ENCODE measurements at regions not wholly inside any gene's neighbourhood (a gene's known extent, or its start where the extent isn't known, plus 50 kb on each side); places are given as distances from the start of the nearest gene placed in this dataset.

- no peaks in the 10 kb centered on the region for H3K27me3 ChIP-seq (ENCODE audit: control insufficient read depth in 1 of 2, insufficient read depth in 1 of 2, low read length in 2 of 2)
- H3K18ac ChIP-seq (ENCODE audit: low read depth in 1 of 2, low read length in 2 of 2) = no peak overlapping the region
- no peak overlapping the region for H2AFZ ChIP-seq (ENCODE audit: low read depth, low read length)
- no peaks in the 10 kb centered on the region for H3K36me3 ChIP-seq (ENCODE audit: control insufficient read depth in 1 of 2, insufficient read depth in 2 of 2, low read depth in 1 of 2, low read length in 2 of 2)
- peak overlapping the region; percentile 70 for H3K9ac ChIP-seq (ENCODE audit: low read length)
- H2AK5ac ChIP-seq (ENCODE audit: low read length, severe bottlenecking) = no peak overlapping the region
- H3K79me1 ChIP-seq (replicated peaks; ENCODE audit: low read length, poor library complexity, severe bottlenecking) = no peaks in the 10 kb centered on the region
- H3K27ac ChIP-seq (ENCODE audit: low read length, poor library complexity, severe bottlenecking) = no peak overlapping the region
- H4K91ac ChIP-seq (ENCODE audit: low read length) = no peak overlapping the region
- no peak overlapping the region for H2BK12ac ChIP-seq (ENCODE audit: low read length in 2 of 2)
- no peak overlapping the region for H3K4me2 ChIP-seq (ENCODE audit: low read length, poor library complexity, severe bottlenecking)
- H3K4me3 ChIP-seq (ENCODE audit: insufficient read depth in 1 of 2, low read depth in 1 of 2, low read length in 2 of 2) = no peak overlapping the region
- no peak overlapping the region for H3K4ac ChIP-seq (ENCODE audit: low read depth in 1 of 2, low read length in 2 of 2)
- no peak overlapping the region for H3K23ac ChIP-seq (ENCODE audit: low read length in 2 of 2)
- H2BK5ac ChIP-seq (ENCODE audit: low read depth, low read length, poor library complexity, severe bottlenecking) = no peak overlapping the region
- H4K8ac ChIP-seq (ENCODE audit: low read length) = no peak overlapping the region
- 83% methylated on average over 3 of the region's 3 CpGs for WGBS
- H3K14ac ChIP-seq (ENCODE audit: low read length in 2 of 2) = no peak overlapping the region
- H2BK15ac ChIP-seq (ENCODE audit: low read depth, poor library complexity, severe bottlenecking) = no peak overlapping the region
- H3K9me3 ChIP-seq (ENCODE audit: control insufficient read depth, low read length) = no peaks in the 10 kb centered on the region
- no peak overlapping the region for H2BK120ac ChIP-seq (ENCODE audit: low read depth, low read length)
- no peaks in the 10 kb centered on the region for H3K4me1 ChIP-seq (ENCODE audit: control insufficient read depth, insufficient read depth, low read depth, low read length)
- peak; percentile 24 for DNase-seq
These were observed 547.4 kb downstream of the LTN1 start for GRCh38 chr21:28445141-28445830.

- no peak overlapping the region for H3K14ac ChIP-seq (ENCODE audit: low read length in 2 of 2)
- no peak overlapping the region for H4K8ac ChIP-seq (ENCODE audit: low read length)
- no peak overlapping the region for H3K4me2 ChIP-seq (ENCODE audit: low read length, poor library complexity, severe bottlenecking)
- no peaks in the 10 kb centered on the region for H3K4me1 ChIP-seq (ENCODE audit: control insufficient read depth, insufficient read depth, low read depth, low read length)
- H3K9me3 ChIP-seq (ENCODE audit: control insufficient read depth, low read length) = no peaks in the 10 kb centered on the region
- no peak overlapping the region for H2BK5ac ChIP-seq (ENCODE audit: low read depth, low read length, poor library complexity, severe bottlenecking)
- no peak overlapping the region for H3K27ac ChIP-seq (ENCODE audit: low read length, poor library complexity, severe bottlenecking)
- H3K18ac ChIP-seq (ENCODE audit: low read depth in 1 of 2, low read length in 2 of 2) = no peak overlapping the region
- no peak overlapping the region for H2BK12ac ChIP-seq (ENCODE audit: low read length in 2 of 2)
- H2AK5ac ChIP-seq (ENCODE audit: low read length, severe bottlenecking) = no peak overlapping the region
- no peak overlapping the region for H2BK120ac ChIP-seq (ENCODE audit: low read depth, low read length)
- H3K79me1 ChIP-seq (replicated peaks; ENCODE audit: low read length, poor library complexity, severe bottlenecking) = no peaks in the 10 kb centered on the region
- peak overlapping the region; percentile 70 for H3K9ac ChIP-seq (ENCODE audit: low read length)
- H3K23ac ChIP-seq (ENCODE audit: low read length in 2 of 2) = no peak overlapping the region
- no peak for DNase-seq
- no peaks in the 10 kb centered on the region for H3K36me3 ChIP-seq (ENCODE audit: control insufficient read depth in 1 of 2, insufficient read depth in 2 of 2, low read depth in 1 of 2, low read length in 2 of 2)
- no peak overlapping the region for H3K4ac ChIP-seq (ENCODE audit: low read depth in 1 of 2, low read length in 2 of 2)
- no peak overlapping the region for H2BK15ac ChIP-seq (ENCODE audit: low read depth, poor library complexity, severe bottlenecking)
- no peak overlapping the region for H4K91ac ChIP-seq (ENCODE audit: low read length)
- H2AFZ ChIP-seq (ENCODE audit: low read depth, low read length) = no peak overlapping the region
- H3K27me3 ChIP-seq (ENCODE audit: control insufficient read depth in 1 of 2, insufficient read depth in 1 of 2, low read length in 2 of 2) = no peaks in the 10 kb centered on the region
- no peak overlapping the region for H3K4me3 ChIP-seq (ENCODE audit: insufficient read depth in 1 of 2, low read depth in 1 of 2, low read length in 2 of 2)
These were observed 548.1 kb downstream of the LTN1 start for GRCh38 chr21:28444557-28444956.

- Histone ChIP-seq H3K4ac (ENCODE audit: low read depth in 1 of 2, low read length in 2 of 2) (no peak overlapping the region), H3K79me1 (replicated peaks; ENCODE audit: low read length, poor library complexity, severe bottlenecking) (no peaks in the 10 kb centered on the region), H4K8ac (ENCODE audit: low read length) (no peak overlapping the region), H3K23ac (ENCODE audit: low read length in 2 of 2) (no peak overlapping the region), H2BK12ac (ENCODE audit: low read length in 2 of 2) (no peak overlapping the region), H2BK15ac (ENCODE audit: low read depth, poor library complexity, severe bottlenecking) (no peak overlapping the region), H3K18ac (ENCODE audit: low read depth in 1 of 2, low read length in 2 of 2) (no peak overlapping the region), H3K9ac (ENCODE audit: low read length) (peak overlapping the region; percentile 70), H4K91ac (ENCODE audit: low read length) (no peak overlapping the region), H3K4me3 (ENCODE audit: insufficient read depth in 1 of 2, low read depth in 1 of 2, low read length in 2 of 2) (no peak overlapping the region), H3K14ac (ENCODE audit: low read length in 2 of 2) (no peak overlapping the region), H3K4me1 (ENCODE audit: control insufficient read depth, insufficient read depth, low read depth, low read length) (no peaks in the 10 kb centered on the region), H3K9me3 (ENCODE audit: control insufficient read depth, low read length) (no peaks in the 10 kb centered on the region), H2AFZ (ENCODE audit: low read depth, low read length) (no peak overlapping the region), H2BK120ac (ENCODE audit: low read depth, low read length) (no peak overlapping the region), H3K27me3 (ENCODE audit: control insufficient read depth in 1 of 2, insufficient read depth in 1 of 2, low read length in 2 of 2) (no peaks in the 10 kb centered on the region), H3K27ac (ENCODE audit: low read length, poor library complexity, severe bottlenecking) (no peak overlapping the region), H2BK5ac (ENCODE audit: low read depth, low read length, poor library complexity, severe bottlenecking) (no peak overlapping the region), H3K36me3 (ENCODE audit: control insufficient read depth in 1 of 2, insufficient read depth in 2 of 2, low read depth in 1 of 2, low read length in 2 of 2) (no peaks in the 10 kb centered on the region), H2AK5ac (ENCODE audit: low read length, severe bottlenecking) (no peak overlapping the region), H3K4me2 (ENCODE audit: low read length, poor library complexity, severe bottlenecking) (no peak overlapping the region)
- 100% methylated on average over 1 of the region's 2 CpGs for WGBS
- DNase-seq = no peak
These were observed 548.6 kb downstream of the LTN1 start for GRCh38 chr21:28444111-28444510.

GRCh38 chr21:28442624-28443023 is 550.1 kb downstream of the LTN1 start:
- H3K9me3 ChIP-seq (ENCODE audit: control insufficient read depth, low read length) = no peaks in the 10 kb centered on the region
- peak; percentile 74 for DNase-seq
- no peak overlapping the region for H3K14ac ChIP-seq (ENCODE audit: low read length in 2 of 2)
- H3K36me3 ChIP-seq (ENCODE audit: control insufficient read depth in 1 of 2, insufficient read depth in 2 of 2, low read depth in 1 of 2, low read length in 2 of 2) = no peaks in the 10 kb centered on the region
- H2AK5ac ChIP-seq (ENCODE audit: low read length, severe bottlenecking) = no peak overlapping the region
- no peak overlapping the region for H2BK15ac ChIP-seq (ENCODE audit: low read depth, poor library complexity, severe bottlenecking)
- H3K4me3 ChIP-seq (ENCODE audit: insufficient read depth in 1 of 2, low read depth in 1 of 2, low read length in 2 of 2) = no peak overlapping the region
- H2BK5ac ChIP-seq (ENCODE audit: low read depth, low read length, poor library complexity, severe bottlenecking) = no peak overlapping the region
- no peak overlapping the region for H3K27ac ChIP-seq (ENCODE audit: low read length, poor library complexity, severe bottlenecking)
- no peaks in the 10 kb centered on the region for H3K4me1 ChIP-seq (ENCODE audit: control insufficient read depth, insufficient read depth, low read depth, low read length)
- H3K9ac ChIP-seq (ENCODE audit: low read length) = peak overlapping the region; percentile 50
- H4K8ac ChIP-seq (ENCODE audit: low read length) = no peak overlapping the region
- no peak overlapping the region for H2BK120ac ChIP-seq (ENCODE audit: low read depth, low read length)
- no peaks in the 10 kb centered on the region for H3K79me1 ChIP-seq (replicated peaks; ENCODE audit: low read length, poor library complexity, severe bottlenecking)
- H2BK12ac ChIP-seq (ENCODE audit: low read length in 2 of 2) = no peak overlapping the region
- no peak overlapping the region for H4K91ac ChIP-seq (ENCODE audit: low read length)
- H3K23ac ChIP-seq (ENCODE audit: low read length in 2 of 2) = no peak overlapping the region
- H3K4ac ChIP-seq (ENCODE audit: low read depth in 1 of 2, low read length in 2 of 2) = no peak overlapping the region
- H3K27me3 ChIP-seq (ENCODE audit: control insufficient read depth in 1 of 2, insufficient read depth in 1 of 2, low read length in 2 of 2) = no peaks in the 10 kb centered on the region
- no peak overlapping the region for H3K4me2 ChIP-seq (ENCODE audit: low read length, poor library complexity, severe bottlenecking)
- no peak overlapping the region for H2AFZ ChIP-seq (ENCODE audit: low read depth, low read length)
- no peak overlapping the region for H3K18ac ChIP-seq (ENCODE audit: low read depth in 1 of 2, low read length in 2 of 2)
